ENCODE measurements at regions not wholly inside any gene's neighbourhood (a gene's known extent, or its start where the extent isn't known, plus 50 kb on each side); places are given as distances from the start of the nearest gene placed in this dataset.

GRCh38 chr1:2867087-2867425, 65.6 kb upstream of the TTC34 start:
- DNase-seq (no peak), ATAC-seq (no peak)
- H3K36me3 ChIP-seq (ENCODE audit: control insufficient read depth, insufficient read depth, low read length) = no peaks in the 10 kb centered on the region
- no peak for TF ChIP-seq CTCF (IDR thresholded peaks at IDR 0.05)
- H3K36me3 Mint-ChIP-seq = no peaks in the 10 kb centered on the region
- H3K27ac ChIP-seq (ENCODE audit: low read length) = no peak overlapping the region
- H3K27me3 Mint-ChIP-seq (ENCODE audit: low read depth in 2 of 2) = no peaks in the 10 kb centered on the region
- no peak overlapping the region for H3K4me3 Mint-ChIP-seq
- H3K4me1 ChIP-seq (ENCODE audit: control insufficient read depth, insufficient read depth, low read length) = no peaks in the 10 kb centered on the region
- H3K4me1 Mint-ChIP-seq = no peaks in the 10 kb centered on the region
- no peak overlapping the region for H3K4me3 ChIP-seq (ENCODE audit: low read length)
- H3K27me3 ChIP-seq (ENCODE audit: control insufficient read depth, insufficient read depth, low read length) = peaks cover 2% of the 10 kb centered on the region
- no peak overlapping the region for H3K27ac Mint-ChIP-seq
- no peaks in the 10 kb centered on the region for H3K9me3 Mint-ChIP-seq
- H3K9me3 ChIP-seq (ENCODE audit: control insufficient read depth, insufficient read depth, low read length) = peaks cover 15% of the 10 kb centered on the region
- intact Hi-C loops (cut with micrococcal nuclease) = no loop called here
- WGBS (ENCODE audit: insufficient coverage) = 87% methylated on average over 11 of the region's 11 CpGs

- Histone ChIP-seq H3K36me3 (ENCODE audit: control insufficient read depth, insufficient read depth, low read length) (no peaks in the 10 kb centered on the region), H3K27ac (ENCODE audit: low read length) (no peak overlapping the region), H3K9me3 (ENCODE audit: control insufficient read depth, insufficient read depth, low read length) (peaks cover 16% of the 10 kb centered on the region), H3K4me1 (ENCODE audit: control insufficient read depth, insufficient read depth, low read length) (no peaks in the 10 kb centered on the region), H3K4me3 (ENCODE audit: low read length) (no peak overlapping the region), H3K27me3 (ENCODE audit: control insufficient read depth, insufficient read depth, low read length) (peaks cover 2% of the 10 kb centered on the region)
- Mint-ChIP-seq H3K27me3 (ENCODE audit: low read depth in 2 of 2) (no peaks in the 10 kb centered on the region), H3K9me3 (peaks cover 0 to 2% of the 10 kb centered on the region in 2 donors), H3K4me3 (no peak overlapping the region), H3K4me1 (no peaks in the 10 kb centered on the region), H3K27ac (no peak overlapping the region), H3K36me3 (no peaks in the 10 kb centered on the region)
- ATAC-seq (no peak), DNase-seq (no peak)
- whole genome bisulfite sequencing (ENCODE audit: insufficient coverage) = 81% methylated on average over 9 of the region's 10 CpGs
- intact Hi-C loops (cut with micrococcal nuclease) = no loop called here
- TF ChIP-seq CTCF (IDR thresholded peaks at IDR 0.05) = no peak
Observed at GRCh38 chr1:2867861-2868260, 66.4 kb upstream of the TTC34 start.

- H3K36me3 Mint-ChIP-seq = no peaks in the 10 kb centered on the region
- no peak overlapping the region for H3K27ac Mint-ChIP-seq
- no peaks in the 10 kb centered on the region for H3K4me1 Mint-ChIP-seq
- 39% methylated on average over 23 of the region's 23 CpGs for WGBS (ENCODE audit: insufficient coverage)
- no peaks in the 10 kb centered on the region for H3K36me3 ChIP-seq (ENCODE audit: control insufficient read depth, insufficient read depth, low read length)
- no peak for TF ChIP-seq CTCF (IDR thresholded peaks at IDR 0.05)
- no peak overlapping the region for H3K4me3 Mint-ChIP-seq
- no peaks in the 10 kb centered on the region for H3K4me1 ChIP-seq (ENCODE audit: control insufficient read depth, insufficient read depth, low read length)
- peaks cover 0 to 4% of the 10 kb centered on the region in 2 donors for H3K9me3 Mint-ChIP-seq
- no peaks in the 10 kb centered on the region for H3K27me3 Mint-ChIP-seq (ENCODE audit: low read depth in 2 of 2)
- intact Hi-C loops (cut with micrococcal nuclease) = no loop called here
- H3K27ac ChIP-seq (ENCODE audit: low read length) = no peak overlapping the region
- H3K9me3 ChIP-seq (ENCODE audit: control insufficient read depth, insufficient read depth, low read length) = peaks cover 16% of the 10 kb centered on the region
- H3K4me3 ChIP-seq (ENCODE audit: low read length) = no peak overlapping the region
- ATAC-seq (peak in 1 of 3 donors; percentile 8), DNase-seq (no peak)
- no peaks in the 10 kb centered on the region for H3K27me3 ChIP-seq (ENCODE audit: control insufficient read depth, insufficient read depth, low read length)
Observed at GRCh38 chr1:2868571-2869195, 67.2 kb upstream of the TTC34 start.

- peaks cover 0 to 4% of the 10 kb centered on the region in 2 donors for H3K9me3 Mint-ChIP-seq
- H3K4me3 ChIP-seq (ENCODE audit: low read length) = no peak overlapping the region
- H3K36me3 ChIP-seq (ENCODE audit: control insufficient read depth, insufficient read depth, low read length) = no peaks in the 10 kb centered on the region
- no peaks in the 10 kb centered on the region for H3K4me1 ChIP-seq (ENCODE audit: control insufficient read depth, insufficient read depth, low read length)
- WGBS (ENCODE audit: insufficient coverage) = 93% methylated on average over 6 of the region's 6 CpGs
- H3K27me3 ChIP-seq (ENCODE audit: control insufficient read depth, insufficient read depth, low read length) = no peaks in the 10 kb centered on the region
- no peak overlapping the region for H3K4me3 Mint-ChIP-seq
- TF ChIP-seq CTCF (IDR thresholded peaks at IDR 0.05) = no peak
- no peak for ATAC-seq
- peaks cover 16% of the 10 kb centered on the region for H3K9me3 ChIP-seq (ENCODE audit: control insufficient read depth, insufficient read depth, low read length)
- H3K27ac ChIP-seq (ENCODE audit: low read length) = no peak overlapping the region
- no peaks in the 10 kb centered on the region for H3K4me1 Mint-ChIP-seq
- no peak for DNase-seq
- no peaks in the 10 kb centered on the region for H3K27me3 Mint-ChIP-seq (ENCODE audit: low read depth in 2 of 2)
- no peak overlapping the region for H3K27ac Mint-ChIP-seq
- intact Hi-C loops (cut with micrococcal nuclease) = no loop called here
- H3K36me3 Mint-ChIP-seq = no peaks in the 10 kb centered on the region
Observed at GRCh38 chr1:2871246-2871815, 69.8 kb upstream of the TTC34 start.

All from natural killer cell (primary cell).